ENCODE measurements at regions not wholly inside any gene's neighbourhood (a gene's known extent, or its start where the extent isn't known, plus 50 kb on each side); places are given as distances from the start of the nearest gene placed in this dataset.

DNA sequence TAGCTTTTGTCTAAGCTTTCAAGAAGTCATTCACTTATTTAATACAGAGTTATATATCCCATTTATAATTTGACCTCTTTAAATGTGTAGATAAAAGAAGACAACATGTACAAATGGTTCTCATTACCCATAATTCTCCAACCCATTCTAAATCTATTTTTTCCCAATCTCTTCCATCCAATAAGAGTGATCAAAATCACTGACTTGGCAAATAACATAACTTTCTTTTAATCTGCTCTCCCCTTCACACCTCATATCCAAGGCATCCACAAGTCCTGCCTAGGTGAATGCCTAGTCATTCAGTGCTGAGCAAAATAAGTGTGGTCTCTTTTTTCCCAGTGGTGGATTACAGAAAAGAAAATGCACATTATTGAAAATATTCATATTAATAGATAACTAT, 1231.1 kb downstream of the CDH11 start:
- TF ChIP-seq, protein P1, sequence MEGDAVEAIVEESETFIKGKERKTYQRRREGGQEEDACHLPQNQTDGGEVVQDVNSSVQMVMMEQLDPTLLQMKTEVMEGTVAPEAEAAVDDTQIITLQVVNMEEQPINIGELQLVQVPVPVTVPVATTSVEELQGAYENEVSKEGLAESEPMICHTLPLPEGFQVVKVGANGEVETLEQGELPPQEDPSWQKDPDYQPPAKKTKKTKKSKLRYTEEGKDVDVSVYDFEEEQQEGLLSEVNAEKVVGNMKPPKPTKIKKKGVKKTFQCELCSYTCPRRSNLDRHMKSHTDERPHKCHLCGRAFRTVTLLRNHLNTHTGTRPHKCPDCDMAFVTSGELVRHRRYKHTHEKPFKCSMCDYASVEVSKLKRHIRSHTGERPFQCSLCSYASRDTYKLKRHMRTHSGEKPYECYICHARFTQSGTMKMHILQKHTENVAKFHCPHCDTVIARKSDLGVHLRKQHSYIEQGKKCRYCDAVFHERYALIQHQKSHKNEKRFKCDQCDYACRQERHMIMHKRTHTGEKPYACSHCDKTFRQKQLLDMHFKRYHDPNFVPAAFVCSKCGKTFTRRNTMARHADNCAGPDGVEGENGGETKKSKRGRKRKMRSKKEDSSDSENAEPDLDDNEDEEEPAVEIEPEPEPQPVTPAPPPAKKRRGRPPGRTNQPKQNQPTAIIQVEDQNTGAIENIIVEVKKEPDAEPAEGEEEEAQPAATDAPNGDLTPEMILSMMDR (IDR thresholded peaks at IDR 0.05): no peak
- TF ChIP-seq POLR2A (IDR thresholded peaks at IDR 0.05): no peak
